ENCODE measurements at regions not wholly inside any gene's neighbourhood (a gene's known extent, or its start where the extent isn't known, plus 50 kb on each side); places are given as distances from the start of the nearest gene placed in this dataset.

- TF ChIP-seq CTCF (IDR thresholded peaks at IDR 0.05) (no peak), POLR2A (IDR thresholded peaks at IDR 0.05) (no peak)
Observed at GRCh38 chr13:22091222-22091970, 420.5 kb downstream of the FGF9 start.
